PFSK-1 (cell line): ENCODE measurements at regions not wholly inside any gene's neighbourhood (a gene's known extent, or its start where the extent isn't known, plus 50 kb on each side); places are given as distances from the start of the nearest gene placed in this dataset.

Experiments
- FOXP2 ChIP-seq: optimal IDR thresholded peaks from 2 replicates; pipeline ENCODE3; 2011; ENCODE audit warnings: borderline replicate concordance, control low read depth, inconsistent platforms; ENCODE audit not compliant: insufficient read depth; ENCODE audit errors: extremely low read length, extremely low read depth
- POLR2AphosphoS5 ChIP-seq: IDR thresholded peaks from 2 replicates; pipeline ENCODE4 v1.6.1; 2012; ENCODE audit warnings: low read depth, mild to moderate bottlenecking, control low read depth, low read length, moderate library complexity
- SIN3A ChIP-seq: IDR thresholded peaks from 2 replicates; pipeline ENCODE4 v1.6.1; 2012; ENCODE audit warnings: mild to moderate bottlenecking, low read length, moderate library complexity, borderline replicate concordance; ENCODE audit not compliant: insufficient read depth
- TAF1 ChIP-seq: IDR thresholded peaks from 2 replicates; pipeline ENCODE4 v1.6.1; 2012; ENCODE audit warnings: low read length, control low read depth, borderline replicate concordance; ENCODE audit not compliant: insufficient read depth
- TF ChIP-seq, protein P1 (sequence below), 2 experiments: IDR thresholded peaks; 2 replicates each; pipeline versions ENCODE4 v1.6.1 to v1.8.0; 2011 to 2012; ENCODE audit warnings: low read depth in 2 of 2, low read length in 2 of 2, control low read depth in 1 of 2, inconsistent platforms in 1 of 2, mild to moderate bottlenecking in 1 of 2, moderate library complexity in 1 of 2; ENCODE audit not compliant: insufficient read depth in 1 of 2

DNA sequence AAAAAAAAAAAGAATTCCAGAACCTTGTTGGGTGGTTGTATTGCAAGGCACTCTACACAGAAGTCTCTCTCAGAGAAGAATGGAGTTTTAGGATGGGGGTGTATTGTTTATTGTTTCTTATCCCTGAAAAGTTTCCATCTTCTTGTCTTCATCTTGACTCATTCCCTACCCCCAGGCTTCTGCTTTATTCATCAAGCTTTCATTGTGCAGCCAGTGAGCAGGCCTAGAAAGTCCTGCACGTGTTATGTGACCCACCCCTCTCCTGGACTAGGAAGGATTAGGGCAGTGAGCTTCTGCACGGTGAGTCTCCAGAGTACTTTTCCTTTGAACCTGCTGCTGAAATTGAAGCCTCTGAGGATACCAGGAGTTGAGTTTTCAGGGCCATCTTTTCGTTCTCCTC lies 150.9 kb upstream of the IL12A start:
- no peak for TF ChIP-seq TAF1
- no peak for TF ChIP-seq FOXP2

DNA sequence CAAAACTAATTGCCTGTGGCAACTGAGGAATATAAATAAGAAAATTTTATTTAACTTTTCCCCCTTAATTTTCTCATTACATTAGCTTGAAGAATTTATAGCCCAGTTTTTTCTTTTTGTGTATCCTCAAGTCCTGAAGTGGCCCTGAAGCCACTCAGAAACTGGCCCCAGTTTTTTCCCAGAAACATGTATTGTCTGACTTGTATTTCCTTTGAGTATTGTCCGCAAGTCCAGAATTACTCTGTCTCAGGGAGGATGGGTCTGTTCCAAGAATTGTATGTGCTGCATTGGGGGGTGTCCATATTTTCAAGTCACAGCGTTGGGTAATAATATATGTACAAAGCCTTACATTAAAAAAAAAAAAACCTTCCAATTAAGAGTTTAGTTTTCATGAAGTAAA lies 149.7 kb upstream of the IL12A start:
- TF ChIP-seq, protein P1, sequence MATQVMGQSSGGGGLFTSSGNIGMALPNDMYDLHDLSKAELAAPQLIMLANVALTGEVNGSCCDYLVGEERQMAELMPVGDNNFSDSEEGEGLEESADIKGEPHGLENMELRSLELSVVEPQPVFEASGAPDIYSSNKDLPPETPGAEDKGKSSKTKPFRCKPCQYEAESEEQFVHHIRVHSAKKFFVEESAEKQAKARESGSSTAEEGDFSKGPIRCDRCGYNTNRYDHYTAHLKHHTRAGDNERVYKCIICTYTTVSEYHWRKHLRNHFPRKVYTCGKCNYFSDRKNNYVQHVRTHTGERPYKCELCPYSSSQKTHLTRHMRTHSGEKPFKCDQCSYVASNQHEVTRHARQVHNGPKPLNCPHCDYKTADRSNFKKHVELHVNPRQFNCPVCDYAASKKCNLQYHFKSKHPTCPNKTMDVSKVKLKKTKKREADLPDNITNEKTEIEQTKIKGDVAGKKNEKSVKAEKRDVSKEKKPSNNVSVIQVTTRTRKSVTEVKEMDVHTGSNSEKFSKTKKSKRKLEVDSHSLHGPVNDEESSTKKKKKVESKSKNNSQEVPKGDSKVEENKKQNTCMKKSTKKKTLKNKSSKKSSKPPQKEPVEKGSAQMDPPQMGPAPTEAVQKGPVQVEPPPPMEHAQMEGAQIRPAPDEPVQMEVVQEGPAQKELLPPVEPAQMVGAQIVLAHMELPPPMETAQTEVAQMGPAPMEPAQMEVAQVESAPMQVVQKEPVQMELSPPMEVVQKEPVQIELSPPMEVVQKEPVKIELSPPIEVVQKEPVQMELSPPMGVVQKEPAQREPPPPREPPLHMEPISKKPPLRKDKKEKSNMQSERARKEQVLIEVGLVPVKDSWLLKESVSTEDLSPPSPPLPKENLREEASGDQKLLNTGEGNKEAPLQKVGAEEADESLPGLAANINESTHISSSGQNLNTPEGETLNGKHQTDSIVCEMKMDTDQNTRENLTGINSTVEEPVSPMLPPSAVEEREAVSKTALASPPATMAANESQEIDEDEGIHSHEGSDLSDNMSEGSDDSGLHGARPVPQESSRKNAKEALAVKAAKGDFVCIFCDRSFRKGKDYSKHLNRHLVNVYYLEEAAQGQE (IDR thresholded peaks at IDR 0.05; ENCODE audit: insufficient read depth in 1 of 2, low read depth in 2 of 2, low read length in 2 of 2) = no peak
- no peak for TF ChIP-seq POLR2AphosphoS5
- TF ChIP-seq FOXP2 = no peak
- no peak for TF ChIP-seq TAF1
- no peak for TF ChIP-seq SIN3A

DNA sequence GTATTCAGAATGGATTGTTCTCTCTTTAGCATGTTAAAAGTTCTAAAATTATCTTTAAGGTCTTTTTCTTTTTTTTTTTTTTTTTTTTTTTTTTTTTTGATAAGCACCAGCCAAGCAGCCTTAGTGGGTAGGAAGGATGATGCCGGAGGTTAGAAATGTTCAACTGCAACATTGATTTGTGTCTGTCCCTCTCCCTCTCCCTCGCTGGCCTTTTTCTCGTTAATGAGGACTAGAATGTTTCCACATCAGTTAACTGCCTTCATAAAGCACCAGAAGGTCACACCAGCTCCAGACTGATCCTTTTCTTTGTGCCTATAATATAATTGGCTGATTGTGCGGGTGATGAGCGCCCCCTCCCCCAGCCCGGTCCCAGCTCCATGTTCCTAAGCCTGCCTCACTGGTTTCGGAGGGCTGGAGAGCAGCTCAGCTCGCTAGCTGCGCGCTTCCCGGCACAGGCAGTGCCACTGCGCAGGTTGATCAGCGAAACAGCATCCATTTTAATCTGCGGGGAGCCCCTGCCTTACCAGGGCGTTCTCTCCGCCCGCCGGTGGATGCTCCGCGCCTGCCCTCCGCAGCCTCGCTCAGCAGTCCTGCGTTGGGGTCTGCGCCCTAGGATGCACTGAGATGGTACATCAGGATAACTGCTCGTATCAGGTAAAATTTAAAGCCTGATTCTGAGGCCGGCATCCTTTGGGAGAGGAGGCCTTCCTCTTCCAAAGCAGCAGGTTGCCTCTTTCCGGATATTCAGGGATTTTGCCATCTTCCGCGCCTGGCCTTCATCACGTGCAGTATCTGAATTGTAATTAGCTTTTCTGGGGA lies 148.9 kb upstream of the IL12A start, which contains the start of gene SCHIP1:
SCHIP1 (plus strand) TSS at position 301 of the 819 bp plus-strand sequence.
- TF ChIP-seq TAF1 = no peak
- no peak for TF ChIP-seq SIN3A
- TF ChIP-seq, protein P1 (IDR thresholded peaks at IDR 0.05; ENCODE audit: insufficient read depth in 1 of 2, low read depth in 2 of 2, low read length in 2 of 2) = no peak
- TF ChIP-seq FOXP2 = no peak
- TF ChIP-seq POLR2AphosphoS5 = no peak

DNA sequence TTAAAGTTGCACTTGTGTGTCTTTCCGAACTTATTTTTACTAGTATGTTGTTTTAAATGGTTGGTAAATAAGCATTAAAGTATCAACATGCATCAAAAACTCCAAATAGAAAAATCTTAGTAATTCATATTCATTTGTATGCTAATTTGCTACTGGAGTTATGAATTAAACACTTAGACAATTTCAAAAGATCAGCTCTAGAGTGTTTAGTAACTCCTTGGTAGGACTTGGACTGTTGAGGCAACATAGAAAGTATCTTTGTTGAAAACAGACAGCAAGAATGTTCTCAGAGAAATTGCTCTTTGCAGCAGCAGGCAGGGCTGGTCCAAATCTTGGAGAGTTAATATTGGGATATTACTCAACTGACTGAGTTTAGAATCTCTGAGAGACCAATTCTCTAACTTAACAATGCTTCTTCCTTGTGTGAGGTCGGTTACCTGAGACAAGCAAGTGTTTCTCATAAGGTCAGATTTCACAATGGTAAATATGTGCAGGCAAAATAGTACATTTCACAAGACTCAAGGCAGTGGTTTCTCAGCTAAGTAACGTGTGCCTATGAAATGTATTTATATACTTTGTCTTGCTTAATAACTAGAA lies 147.8 kb upstream of the IL12A start:
- no peak for TF ChIP-seq POLR2AphosphoS5
- TF ChIP-seq TAF1 = no peak
- TF ChIP-seq SIN3A = no peak
- TF ChIP-seq, protein P1 (IDR thresholded peaks at IDR 0.05; ENCODE audit: insufficient read depth in 1 of 2, low read depth in 2 of 2, low read length in 2 of 2) = no peak
- TF ChIP-seq FOXP2 = no peak

DNA sequence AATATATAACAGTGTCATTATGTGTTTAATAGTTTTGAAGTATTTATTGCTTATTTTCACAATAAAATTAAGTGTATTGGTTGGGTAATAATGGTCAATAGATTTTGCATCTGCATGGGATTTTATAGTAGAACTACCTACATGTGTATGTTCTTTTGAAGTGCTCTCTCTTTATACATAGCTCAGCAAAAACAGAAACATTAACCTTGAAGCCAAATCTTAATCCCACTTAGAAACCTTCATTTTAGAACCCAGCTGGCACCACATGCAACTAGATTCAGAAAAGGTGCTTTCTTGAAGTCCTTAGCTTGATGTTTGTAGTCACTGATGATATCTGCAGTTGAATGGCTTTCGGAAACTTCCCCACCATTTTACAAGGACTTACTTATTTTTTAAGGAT lies 146.9 kb upstream of the IL12A start:
- no peak for TF ChIP-seq POLR2AphosphoS5
- no peak for TF ChIP-seq TAF1
- TF ChIP-seq, protein P1 (IDR thresholded peaks at IDR 0.05; ENCODE audit: insufficient read depth in 1 of 2, low read depth in 2 of 2, low read length in 2 of 2) = no peak
- TF ChIP-seq SIN3A = no peak
